ENCODE measurements at regions not wholly inside any gene's neighbourhood (a gene's known extent, or its start where the extent isn't known, plus 50 kb on each side); places are given as distances from the start of the nearest gene placed in this dataset.

DNA sequence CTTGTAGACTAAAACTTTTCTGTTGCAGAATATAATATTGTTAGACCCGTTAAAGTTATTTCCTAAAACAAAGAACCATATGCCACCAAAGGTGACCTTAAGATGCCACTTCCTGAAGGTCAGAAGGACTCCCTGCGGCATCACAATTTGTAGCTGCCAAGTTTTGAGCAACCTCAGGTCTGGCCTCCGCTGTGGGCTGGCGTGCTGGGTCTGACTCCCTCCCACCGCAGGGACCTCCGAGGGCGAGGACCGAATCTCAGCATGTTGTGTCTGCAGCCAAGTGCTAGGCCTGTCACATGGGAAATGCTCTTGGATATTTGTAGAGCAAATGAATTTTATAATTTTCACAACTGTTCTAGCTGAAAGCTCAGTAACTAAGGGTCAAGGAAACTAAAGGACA, 285.9 kb downstream of the NDUFA10 start:
- Histone ChIP-seq H3K4me3 (ENCODE audit: low read depth, low read length) (no peak overlapping the region), H3K4me1 (no peaks in the 10 kb centered on the region), H3K27me3 (peaks cover 13% of the 10 kb centered on the region; the same call in 1 of the 2 replicates), H3K9me3 (no peaks in the 10 kb centered on the region), H3K36me3 (no peaks in the 10 kb centered on the region)
- DNase-seq, result no peak
- TF ChIP-seq, protein P1, sequence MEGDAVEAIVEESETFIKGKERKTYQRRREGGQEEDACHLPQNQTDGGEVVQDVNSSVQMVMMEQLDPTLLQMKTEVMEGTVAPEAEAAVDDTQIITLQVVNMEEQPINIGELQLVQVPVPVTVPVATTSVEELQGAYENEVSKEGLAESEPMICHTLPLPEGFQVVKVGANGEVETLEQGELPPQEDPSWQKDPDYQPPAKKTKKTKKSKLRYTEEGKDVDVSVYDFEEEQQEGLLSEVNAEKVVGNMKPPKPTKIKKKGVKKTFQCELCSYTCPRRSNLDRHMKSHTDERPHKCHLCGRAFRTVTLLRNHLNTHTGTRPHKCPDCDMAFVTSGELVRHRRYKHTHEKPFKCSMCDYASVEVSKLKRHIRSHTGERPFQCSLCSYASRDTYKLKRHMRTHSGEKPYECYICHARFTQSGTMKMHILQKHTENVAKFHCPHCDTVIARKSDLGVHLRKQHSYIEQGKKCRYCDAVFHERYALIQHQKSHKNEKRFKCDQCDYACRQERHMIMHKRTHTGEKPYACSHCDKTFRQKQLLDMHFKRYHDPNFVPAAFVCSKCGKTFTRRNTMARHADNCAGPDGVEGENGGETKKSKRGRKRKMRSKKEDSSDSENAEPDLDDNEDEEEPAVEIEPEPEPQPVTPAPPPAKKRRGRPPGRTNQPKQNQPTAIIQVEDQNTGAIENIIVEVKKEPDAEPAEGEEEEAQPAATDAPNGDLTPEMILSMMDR (IDR thresholded peaks at IDR 0.05; ENCODE audit: low read depth, low read length), result no peak

DNA sequence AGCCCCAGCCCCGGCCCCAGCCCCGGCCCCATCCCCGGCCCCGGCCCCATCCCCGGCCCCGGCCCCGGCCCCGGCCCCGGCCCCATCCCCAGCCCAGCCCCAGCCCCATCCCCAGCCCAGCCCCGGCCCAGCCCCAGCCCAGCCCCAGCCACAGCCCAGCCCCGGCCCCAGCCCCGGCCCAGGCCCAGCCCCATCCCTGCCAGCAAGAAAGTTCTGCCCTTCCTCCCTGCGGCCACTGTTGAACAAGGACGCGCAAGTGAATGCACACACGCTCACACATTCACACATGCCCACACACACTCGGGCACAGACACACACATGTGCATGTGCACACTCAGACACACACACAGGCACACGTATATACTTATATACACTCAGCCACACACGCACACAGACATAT, 287.0 kb downstream of the NDUFA10 start:
- Histone ChIP-seq H3K4me1 (no peaks in the 10 kb centered on the region), H3K4me3 (ENCODE audit: low read depth, low read length) (no peak overlapping the region), H3K9me3 (no peaks in the 10 kb centered on the region), H3K36me3 (no peaks in the 10 kb centered on the region), H3K27me3 (peaks cover 13% of the 10 kb centered on the region; the same call in 1 of the 2 replicates)
- TF ChIP-seq, protein P1 (IDR thresholded peaks at IDR 0.05; ENCODE audit: low read depth, low read length), result no peak
- DNase-seq, result no peak

DNA sequence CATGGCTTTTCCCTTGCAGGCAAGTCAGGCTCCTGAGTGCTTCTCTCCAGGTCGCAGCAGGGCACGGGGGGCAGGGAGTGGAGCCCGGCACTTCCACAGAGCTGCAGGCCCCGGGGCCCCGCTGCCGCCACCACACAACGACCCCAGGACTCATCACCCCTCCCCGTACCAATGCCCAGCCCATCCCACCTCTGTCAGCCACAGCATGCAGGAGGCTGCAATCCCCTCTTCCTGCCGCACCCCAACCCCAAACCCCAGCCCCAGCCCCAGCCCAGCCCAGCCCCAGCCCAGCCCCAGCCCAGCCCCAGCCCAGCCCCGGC, 288.0 kb downstream of the NDUFA10 start:
- TF ChIP-seq, protein P1 (IDR thresholded peaks at IDR 0.05; ENCODE audit: low read depth, low read length), result no peak
- no peaks in the 10 kb centered on the region for H3K36me3 ChIP-seq
- no peak for DNase-seq
- H3K4me3 ChIP-seq (ENCODE audit: low read depth, low read length), result no peak overlapping the region
- no peaks in the 10 kb centered on the region for H3K9me3 ChIP-seq
- peaks cover 12% of the 10 kb centered on the region; the same call in 1 of the 2 replicates for H3K27me3 ChIP-seq
- no peaks in the 10 kb centered on the region for H3K4me1 ChIP-seq

DNA sequence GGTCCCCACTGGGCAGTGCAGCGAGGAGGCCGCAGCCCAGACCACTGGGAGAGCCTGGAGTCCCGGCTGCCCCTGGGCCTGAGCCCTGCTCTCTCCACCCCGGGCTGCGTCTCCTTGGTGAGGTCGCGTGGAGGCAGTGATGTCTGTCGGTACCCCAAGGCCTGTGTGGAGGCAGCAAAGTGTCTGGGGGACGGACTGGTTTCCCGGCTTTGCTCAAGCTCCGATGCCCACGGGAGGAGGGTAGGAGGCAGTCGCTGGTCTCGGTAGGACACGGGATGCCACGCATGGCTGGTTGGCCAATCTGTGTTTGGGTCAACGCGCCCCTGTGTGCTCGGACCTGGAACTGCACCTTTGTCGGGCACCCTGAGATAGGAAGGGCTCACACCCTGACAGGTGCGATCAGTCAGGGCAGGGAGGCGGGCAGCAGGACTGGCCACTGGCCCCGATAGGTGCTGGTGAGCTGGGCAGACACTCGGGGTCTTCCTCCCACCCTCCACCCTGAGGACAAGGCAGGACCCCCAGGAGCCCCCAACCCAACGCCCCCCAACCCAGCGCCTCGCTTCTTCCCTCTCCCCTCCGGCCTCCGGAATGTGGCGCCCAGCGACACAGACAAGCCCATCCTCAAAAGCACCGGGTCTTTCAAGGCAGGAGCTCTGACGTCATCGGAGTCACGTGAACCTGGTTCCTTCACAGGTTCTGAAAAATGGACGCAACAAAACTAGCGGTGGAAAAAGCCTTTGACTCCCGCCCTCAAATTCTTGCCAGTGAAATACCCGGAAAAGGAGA, 288.6 kb downstream of the NDUFA10 start:
- H3K27me3 ChIP-seq, result peaks cover 9% of the 10 kb centered on the region; the same call in 1 of the 2 replicates
- no peak overlapping the region for H3K4me3 ChIP-seq (ENCODE audit: low read depth, low read length)
- H3K9me3 ChIP-seq, result no peaks in the 10 kb centered on the region
- no peaks in the 10 kb centered on the region for H3K4me1 ChIP-seq
- TF ChIP-seq, protein P1 (IDR thresholded peaks at IDR 0.05; ENCODE audit: low read depth, low read length), result no peak
- DNase-seq, result no peak
- no peaks in the 10 kb centered on the region for H3K36me3 ChIP-seq

DNA sequence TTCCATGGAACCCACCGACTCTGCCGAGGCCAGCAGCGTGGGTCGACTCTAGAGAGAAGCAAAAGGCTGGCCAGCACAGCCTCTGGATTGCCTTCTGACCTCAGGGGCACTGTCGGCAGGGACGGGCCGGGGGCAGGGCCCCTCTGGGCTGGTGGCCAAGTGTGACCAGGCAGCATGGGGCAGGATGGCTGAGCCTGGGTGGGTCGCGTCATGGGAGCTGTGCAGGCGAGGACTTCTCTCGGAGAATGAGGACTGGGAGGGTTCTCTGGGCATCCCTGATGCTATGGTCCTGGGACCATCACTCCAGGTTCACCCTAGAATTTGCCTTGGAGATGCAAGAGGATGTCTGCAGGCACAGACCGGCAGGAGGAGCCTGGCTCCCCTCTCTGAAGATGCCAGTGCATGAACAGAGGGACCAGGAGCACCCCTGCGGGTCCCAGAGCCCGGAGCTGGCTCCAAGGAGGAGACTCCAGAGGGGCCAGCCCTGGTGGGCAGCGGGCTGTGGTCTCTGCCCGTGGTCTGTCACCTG, 289.2 kb downstream of the NDUFA10 start:
- H3K4me3 ChIP-seq (ENCODE audit: low read depth, low read length), result peak overlapping the region; percentile 52
- H3K9me3 ChIP-seq, result no peaks in the 10 kb centered on the region
- H3K36me3 ChIP-seq, result no peaks in the 10 kb centered on the region
- peaks cover 8% of the 10 kb centered on the region; the same call in 1 of the 2 replicates for H3K27me3 ChIP-seq
- no peak for DNase-seq
- no peaks in the 10 kb centered on the region for H3K4me1 ChIP-seq
- TF ChIP-seq, protein P1 (IDR thresholded peaks at IDR 0.05; ENCODE audit: low read depth, low read length), result no peak
